ENCODE measurements at regions not wholly inside any gene's neighbourhood (a gene's known extent, or its start where the extent isn't known, plus 50 kb on each side); places are given as distances from the start of the nearest gene placed in this dataset.

GRCh38 chrX:6826856-6827255 lies 291.9 kb upstream of the VCX3A start:
- TF ChIP-seq CTCF (conservative IDR thresholded peaks at IDR 0.05; ENCODE audit: low read depth, low read length) (no peak), EZH2 (IDR thresholded peaks at IDR 0.05; ENCODE audit: borderline replicate concordance, low read depth, low read length, poor library complexity, severe bottlenecking) (no peak)
